SK-N-SH treated with all-trans-retinoic acid at 6 μM for 48 hours (cell line): ENCODE measurements at regions not wholly inside any gene's neighbourhood (a gene's known extent, or its start where the extent isn't known, plus 50 kb on each side); places are given as distances from the start of the nearest gene placed in this dataset.

ENCODE experiments used
- ATAC-seq: fragments of 200-7000 bp; cut with Tn5 transposase; 3 replicates; pipeline ENCODE4 v1.9.1; 2020; ENCODE audit warnings: mild to moderate bottlenecking, moderate library complexity
- ARNTL ChIP-seq: fragments of 450-650 bp; formaldehyde crosslinking; IDR thresholded peaks from 2 replicates; pipeline ENCODE4 v1.5.0; 2020; ENCODE audit warnings: low read depth, mild to moderate bottlenecking, moderate library complexity, borderline replicate concordance
- BACH2 ChIP-seq: fragments of 250-450 bp; sonication (Bioruptor Pico); IDR thresholded peaks from 2 replicates; pipeline ENCODE4 v1.9.0; 2021; ENCODE audit warnings: mild to moderate bottlenecking, borderline replicate concordance
- CREB5 ChIP-seq: fragments of 250-450 bp; sonication (Bioruptor Pico); IDR thresholded peaks from 2 replicates; pipeline ENCODE4 v1.5.1; 2020; ENCODE audit warnings: low read depth, mild to moderate bottlenecking, moderate library complexity
- CSRNP3 ChIP-seq: fragments of 250-450 bp; sonication (Bioruptor Pico); IDR thresholded peaks from 2 replicates; pipeline ENCODE4 v1.5.1; 2021; ENCODE audit warnings: mild to moderate bottlenecking, moderate library complexity
- ESRRG ChIP-seq: fragments of 250-450 bp; sonication (Bioruptor Pico); IDR thresholded peaks from 2 replicates; pipeline ENCODE4 v1.6.1; 2021; ENCODE audit warnings: mild to moderate bottlenecking
- GLIS3 ChIP-seq: fragments of 250-450 bp; sonication (Bioruptor Pico); IDR thresholded peaks from 2 replicates; pipeline ENCODE4 v1.5.0; 2020; ENCODE audit warnings: mild to moderate bottlenecking, moderate library complexity
- ISL1 ChIP-seq: fragments of 250-450 bp; sonication (Bioruptor Pico); IDR thresholded peaks from 2 replicates; pipeline ENCODE4 v2.1.2; 2022; ENCODE audit warnings: mild to moderate bottlenecking, moderate library complexity
- PATZ1 ChIP-seq: fragments of 250-450 bp; sonication (Bioruptor Pico); IDR thresholded peaks from 2 replicates; pipeline ENCODE4 v1.8.0; 2020; ENCODE audit warnings: mild to moderate bottlenecking, moderate library complexity, borderline replicate concordance
- POU6F1 ChIP-seq: fragments of 250-450 bp; sonication (Bioruptor Pico); IDR thresholded peaks from 2 replicates; pipeline ENCODE4 v1.8.0; 2021; ENCODE audit warnings: low read depth, mild to moderate bottlenecking, moderate library complexity, borderline replicate concordance
- PPARA ChIP-seq: fragments of 250-450 bp; sonication (Bioruptor Pico); IDR thresholded peaks from 2 replicates; pipeline ENCODE4 v1.5.0; 2020; ENCODE audit warnings: mild to moderate bottlenecking, borderline replicate concordance
- TOX ChIP-seq: fragments of 250-450 bp; sonication (Bioruptor Pico); IDR thresholded peaks from 2 replicates; pipeline ENCODE4 v1.8.0; 2021; ENCODE audit warnings: mild to moderate bottlenecking, moderate library complexity, borderline replicate concordance
- TSHZ2 ChIP-seq: fragments of 250-450 bp; sonication (Bioruptor Pico); IDR thresholded peaks from 2 replicates; pipeline ENCODE4 v1.5.0; 2020; ENCODE audit warnings: mild to moderate bottlenecking, moderate library complexity
- ZFP30 ChIP-seq: fragments of 450-650 bp; formaldehyde crosslinking; IDR thresholded peaks from 2 replicates; pipeline ENCODE4 v1.5.0; 2022; ENCODE audit warnings: mild to moderate bottlenecking, moderate library complexity
- ZNF565 ChIP-seq: fragments of 450-650 bp; formaldehyde crosslinking; conservative IDR thresholded peaks from 2 replicates; pipeline ENCODE4 v1.5.0; 2020; ENCODE audit warnings: low read depth, mild to moderate bottlenecking, moderate library complexity
- ZNF70 ChIP-seq: fragments of 450-650 bp; formaldehyde crosslinking; IDR thresholded peaks from 2 replicates; pipeline ENCODE4 v1.5.0; 2020; ENCODE audit warnings: mild to moderate bottlenecking, moderate library complexity

- no peak for ATAC-seq
- no peak for TF ChIP-seq TOX (CRISPR knock-in tag)
Measured at GRCh38 chr4:156663663-156664062, 307.9 kb downstream of the PDGFC start.

GRCh38 chr4:156662921-156663320 lies 308.7 kb downstream of the PDGFC start:
- no peak for TF ChIP-seq GLIS3
- TF ChIP-seq PATZ1 (CRISPR knock-in tag): no peak
- no peak for TF ChIP-seq TSHZ2 (CRISPR knock-in tag)
- ATAC-seq: no peak

GRCh38 chr4:156661555-156661954 lies 310.0 kb downstream of the PDGFC start:
- TF ChIP-seq POU6F1 (CRISPR knock-in tag) (no peak), ISL1 (CRISPR knock-in tag) (no peak), PATZ1 (CRISPR knock-in tag) (no peak), ARNTL (CRISPR knock-in tag) (no peak), PPARA (CRISPR knock-in tag) (no peak), ZNF70 (CRISPR knock-in tag) (no peak), ZFP30 (no peak)
- no peak for ATAC-seq

GRCh38 chr4:156660465-156660864 lies 311.1 kb downstream of the PDGFC start:
- TF ChIP-seq CSRNP3 (no peak), ZNF70 (CRISPR knock-in tag) (no peak), ARNTL (CRISPR knock-in tag) (no peak), ZNF565 (CRISPR knock-in tag) (no peak), CREB5 (CRISPR knock-in tag) (no peak), POU6F1 (CRISPR knock-in tag) (no peak), TOX (CRISPR knock-in tag) (no peak), ESRRG (CRISPR knock-in tag) (no peak), BACH2 (CRISPR knock-in tag) (no peak), ISL1 (CRISPR knock-in tag) (no peak)
- ATAC-seq: no peak
